ENCODE measurements at regions not wholly inside any gene's neighbourhood (a gene's known extent, or its start where the extent isn't known, plus 50 kb on each side); places are given as distances from the start of the nearest gene placed in this dataset.
A peak's percentile ranks its signal among the peaks of the same experiment; 100 is the strongest.

GRCh38 chr3:193780397-193780796, 187.4 kb downstream of the OPA1 start:
- no peak for DNase-seq (ENCODE audit: low spot score)

- DNase-seq (ENCODE audit: low spot score): peak; percentile 79
Measured at GRCh38 chr3:193780810-193781478, 187.9 kb downstream of the OPA1 start.

- no peak for DNase-seq (ENCODE audit: low spot score)
Measured at GRCh38 chr3:193782276-193782647, 189.3 kb downstream of the OPA1 start.

GRCh38 chr3:193782747-193783146, 189.7 kb downstream of the OPA1 start:
- DNase-seq (ENCODE audit: low spot score): no peak

DNA sequence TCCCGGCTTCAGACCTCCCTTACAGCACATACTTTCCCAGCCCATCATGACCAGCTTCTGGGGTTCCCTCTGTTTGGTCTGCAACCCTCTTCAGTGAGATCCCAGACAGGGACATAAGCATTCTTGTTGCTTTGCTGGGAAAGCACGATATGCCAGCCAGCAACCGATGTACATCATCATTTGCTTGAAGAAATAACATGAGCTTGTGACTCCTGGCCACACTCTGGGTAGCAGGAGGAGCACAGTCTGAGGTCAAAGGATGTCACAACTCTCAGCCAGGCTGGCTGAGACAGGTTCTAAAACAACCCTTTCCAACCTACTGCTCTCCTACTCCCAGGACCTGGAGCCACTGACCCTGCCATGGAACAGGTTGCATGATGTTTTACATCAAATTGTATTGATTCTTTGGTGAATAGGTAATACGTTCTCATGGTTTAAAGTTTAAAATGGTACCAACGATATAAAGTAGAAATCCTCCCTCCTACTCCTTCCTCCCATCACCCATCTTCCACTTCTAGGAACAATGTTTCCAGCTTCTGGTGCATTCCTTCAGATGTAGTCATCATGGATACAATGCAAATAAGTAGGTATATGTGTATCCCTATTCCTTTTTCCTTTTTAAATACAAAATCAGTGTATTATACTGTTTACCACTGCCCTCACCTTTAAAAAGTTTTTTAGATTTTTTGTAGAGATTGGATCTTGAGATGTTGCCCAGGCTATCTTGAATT, 190.3 kb downstream of the OPA1 start:
- no peak for DNase-seq (ENCODE audit: low spot score)

DNA sequence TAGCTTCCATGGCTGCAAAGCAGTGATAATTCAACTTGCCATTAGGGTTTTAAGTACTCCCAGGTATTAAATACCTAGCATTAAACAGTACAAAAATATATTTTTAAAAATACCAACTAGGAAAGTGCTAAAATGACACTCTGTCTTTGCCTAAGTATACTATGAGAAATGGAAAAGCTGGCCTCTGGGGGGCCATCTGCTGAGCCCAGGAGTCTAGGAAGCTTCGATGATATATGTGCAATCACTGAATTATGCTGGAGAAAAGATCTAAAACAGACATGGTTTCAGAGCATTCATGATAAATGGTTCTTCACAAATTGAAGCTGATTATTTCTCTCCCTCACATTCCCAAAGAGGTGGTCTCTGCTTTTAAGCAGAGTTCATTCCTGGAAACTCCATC, 191.8 kb downstream of the OPA1 start:
- no peak for DNase-seq (ENCODE audit: low spot score)

DNA sequence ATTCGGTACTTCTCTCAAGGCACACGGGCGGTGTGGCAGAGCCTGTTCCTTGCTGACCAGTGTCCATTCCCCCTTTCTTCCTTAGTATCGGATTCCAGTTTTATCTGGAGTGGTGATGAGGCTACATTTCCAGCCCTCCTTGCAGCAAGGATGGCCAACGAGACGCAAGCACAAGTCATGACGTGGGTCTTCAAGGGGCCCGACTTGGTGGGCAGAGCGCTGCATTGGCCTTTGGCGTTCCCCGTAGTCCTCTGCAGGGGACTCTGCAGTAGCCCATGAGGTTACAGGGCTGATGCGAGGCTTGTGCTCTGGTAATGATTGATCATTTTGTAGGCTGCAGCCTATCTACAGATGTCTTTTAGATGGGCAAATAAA, 194.5 kb downstream of the OPA1 start:
- DNase-seq (ENCODE audit: low spot score): no peak

DNA sequence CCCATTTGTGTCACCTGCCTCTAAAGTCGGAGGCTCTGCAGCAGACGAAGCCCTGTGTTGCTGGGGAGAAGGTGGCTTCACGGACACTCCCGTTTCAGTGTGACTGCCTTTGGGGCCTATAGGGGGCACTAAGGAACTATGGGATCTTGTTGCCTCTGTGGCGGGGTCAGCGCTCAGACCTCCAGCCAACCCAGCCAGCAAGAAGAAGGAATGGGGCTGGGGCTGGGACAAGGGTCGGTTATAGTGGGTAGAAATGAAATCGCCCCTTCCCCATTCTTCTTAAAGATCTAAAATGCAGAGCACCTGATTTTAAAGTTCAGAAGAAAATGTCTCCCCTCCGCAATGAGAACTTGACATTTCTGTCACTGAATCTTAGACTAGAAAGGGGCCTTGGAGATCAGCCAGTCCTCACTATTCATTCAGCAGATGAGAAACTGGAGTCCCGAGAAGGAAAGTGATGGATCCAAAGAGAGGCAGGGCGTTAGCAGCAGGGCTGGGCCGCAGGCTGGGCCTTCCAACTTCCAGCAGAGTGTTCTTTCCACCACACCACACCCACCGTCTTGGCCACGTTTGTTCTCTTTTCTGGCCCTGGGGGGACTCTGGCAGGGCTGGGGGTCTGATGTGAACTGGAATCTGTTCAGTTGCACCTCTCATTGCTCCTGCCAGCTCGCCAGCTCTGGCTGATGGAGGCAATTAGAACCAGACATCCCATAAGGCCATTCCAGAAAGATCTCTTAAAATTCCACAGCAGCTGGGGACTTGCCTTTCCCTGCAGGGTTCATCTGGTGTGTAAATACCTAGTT, 195.4 kb downstream of the OPA1 start:
- DNase-seq (ENCODE audit: low spot score): peak; percentile 80

DNA sequence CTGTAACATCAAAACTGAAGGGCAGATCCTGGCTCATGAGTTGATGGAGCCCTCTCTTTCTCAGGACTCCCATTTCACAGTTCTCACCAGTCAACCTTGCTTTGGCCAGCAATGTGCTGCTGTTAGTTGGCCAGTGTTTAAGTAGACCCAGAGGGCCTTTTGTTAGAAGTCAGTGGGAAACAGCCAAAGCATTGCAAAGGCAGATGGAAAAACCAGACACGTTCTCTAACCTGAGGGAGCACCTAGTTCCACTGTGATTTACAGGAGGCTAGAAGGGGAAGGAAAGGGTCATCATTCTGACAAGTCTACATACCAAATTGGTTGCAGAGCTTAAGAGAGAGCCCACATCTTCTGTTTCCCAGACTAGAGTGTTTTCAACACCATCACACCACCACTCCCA, 196.4 kb downstream of the OPA1 start:
- DNase-seq (ENCODE audit: low spot score): no peak

GRCh38 chr3:193790086-193790990, 197.3 kb downstream of the OPA1 start:
- no peak for DNase-seq (ENCODE audit: low spot score)

GRCh38 chr3:193791041-193792032, 198.3 kb downstream of the OPA1 start:
- no peak for DNase-seq (ENCODE audit: low spot score)

DNA sequence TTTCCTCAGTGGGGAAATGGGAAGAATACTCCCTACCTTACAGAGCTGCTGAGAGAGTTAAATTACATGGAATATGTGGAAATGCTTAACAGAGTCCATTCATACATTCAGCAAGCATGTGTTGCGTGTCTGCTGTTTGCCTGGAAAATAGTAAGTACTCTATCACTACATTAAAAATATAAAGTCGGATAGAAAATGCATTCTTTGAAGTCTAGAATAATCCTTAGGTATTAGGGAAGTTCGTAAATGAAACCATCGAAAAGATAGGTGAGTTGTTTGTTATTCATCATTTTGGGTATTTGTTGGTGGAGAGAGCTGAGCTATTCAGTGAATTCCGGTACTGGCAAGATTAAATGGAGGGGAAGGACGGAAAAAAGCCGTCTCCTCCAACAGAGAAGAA, 200.1 kb downstream of the OPA1 start:
- no peak for DNase-seq (ENCODE audit: low spot score)

- DNase-seq (ENCODE audit: low spot score): no peak
Measured at GRCh38 chr3:193794002-193794881, 201.2 kb downstream of the OPA1 start.

DNA sequence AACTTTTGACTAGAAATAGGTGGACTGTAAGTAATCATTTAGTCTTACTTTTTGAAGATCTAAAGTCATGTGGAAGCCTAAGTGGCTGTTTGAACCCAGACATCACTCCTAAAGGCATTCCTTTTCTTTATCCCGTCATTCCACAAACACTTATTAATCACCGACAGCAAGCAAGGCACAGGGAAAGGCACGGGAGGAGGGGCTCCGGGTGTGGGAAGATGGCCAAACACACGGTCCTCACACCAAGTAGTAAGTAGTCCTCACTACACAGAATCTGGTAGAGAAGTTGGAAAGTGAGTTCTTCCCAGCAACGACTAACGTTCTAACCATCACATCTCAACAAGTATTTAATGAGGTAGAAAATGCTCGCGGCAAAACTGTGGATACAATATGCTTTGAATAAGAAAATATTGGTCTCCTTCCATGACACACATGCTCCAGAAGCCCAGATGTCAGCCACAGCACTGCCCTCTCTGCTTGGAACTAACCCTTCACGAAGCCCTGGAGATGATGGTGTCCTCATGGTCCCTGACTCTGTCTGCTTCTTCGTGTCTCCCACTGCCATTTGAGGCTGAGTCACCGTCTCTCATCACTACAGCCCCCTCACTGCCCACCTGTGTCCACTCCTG, 202.2 kb downstream of the OPA1 start:
- DNase-seq (ENCODE audit: low spot score): no peak

DNA sequence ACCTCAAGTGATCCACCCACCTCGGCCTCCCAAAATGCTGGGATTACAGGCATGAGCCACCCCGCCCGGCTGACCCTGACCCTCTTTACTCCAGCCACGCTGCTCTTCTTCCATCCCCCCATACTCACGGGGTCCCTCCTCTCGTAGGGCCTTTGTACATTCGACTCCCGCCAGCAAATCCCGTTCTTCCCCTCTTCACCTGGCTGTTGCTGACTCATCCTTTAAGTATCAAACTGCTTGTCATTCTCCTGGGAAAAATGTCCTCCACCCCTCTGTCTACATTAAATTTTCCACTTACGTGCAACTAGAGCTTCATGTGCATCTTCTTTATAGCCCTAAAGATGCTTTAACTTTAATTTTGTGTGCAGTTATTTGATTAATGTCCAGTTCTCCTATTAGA, 203.1 kb downstream of the OPA1 start:
- DNase-seq (ENCODE audit: low spot score): no peak

- DNase-seq (ENCODE audit: low spot score): no peak
Measured at GRCh38 chr3:193797566-193797965, 204.6 kb downstream of the OPA1 start.

GRCh38 chr3:193798051-193798450, 205.0 kb downstream of the OPA1 start:
- DNase-seq (ENCODE audit: low spot score): no peak

DNA sequence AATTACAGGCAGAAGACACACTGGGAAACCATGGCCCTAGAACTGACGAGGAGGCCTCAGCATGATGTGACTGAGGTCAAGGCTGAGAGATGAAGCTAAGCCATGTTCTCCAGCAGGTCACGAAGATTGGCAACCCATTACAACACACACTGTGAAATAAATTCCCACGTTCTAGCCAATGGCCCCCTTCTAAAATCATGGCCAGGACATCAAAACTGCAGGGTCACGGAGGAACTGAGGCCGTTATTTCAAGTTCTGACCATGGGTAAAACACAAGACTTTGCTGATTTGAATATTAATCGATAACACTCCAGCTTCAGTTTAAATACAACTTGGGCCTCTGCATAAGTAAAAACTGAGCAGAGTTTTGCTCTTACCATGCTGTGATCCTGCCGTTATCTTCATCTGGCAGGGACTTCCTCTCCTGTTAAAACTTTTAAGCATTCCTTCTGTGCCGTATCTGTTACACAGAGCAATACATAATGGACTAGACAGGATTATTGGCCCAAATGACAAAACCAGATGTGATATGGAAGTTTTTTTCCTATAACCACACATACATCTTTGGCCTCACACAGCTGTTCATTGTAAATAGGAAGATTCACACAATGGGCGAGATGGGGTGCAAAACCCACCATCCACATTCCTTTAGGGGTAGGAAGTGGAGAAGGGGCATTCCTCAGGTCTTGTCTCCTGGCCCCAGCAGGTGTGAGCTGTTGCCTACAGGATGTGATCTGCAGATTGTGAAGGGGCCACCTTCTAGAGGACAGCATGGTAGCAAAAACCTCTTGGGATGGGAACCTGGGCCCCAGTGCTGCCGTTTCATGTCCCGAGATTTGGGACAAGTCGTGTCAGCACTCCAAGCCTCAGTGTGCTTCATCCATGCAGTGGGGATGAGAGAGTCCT, 207.4 kb downstream of the OPA1 start:
- peak; percentile 29 for DNase-seq (ENCODE audit: low spot score)
